Sigmoid colon (tissue), 4 donors: ENCODE measurements at regions not wholly inside any gene's neighbourhood (a gene's known extent, or its start where the extent isn't known, plus 50 kb on each side); places are given as distances from the start of the nearest gene placed in this dataset.

Source experiments
- EP300 ChIP-seq, 4 donors: sonication (generic); formaldehyde crosslinking; IDR thresholded peaks; one replicate each; pipeline ENCODE4 v1.6.1; 2017; ENCODE audit warnings: antibody characterized with exemption in 4 of 4
- POLR2A ChIP-seq, 2 donors: fragments of 450-650 bp; IDR thresholded peaks; one replicate each; pipeline ENCODE4 v1.6.1; 2016; ENCODE audit warnings: antibody characterized with exemption in 2 of 2, mild to moderate bottlenecking in 2 of 2, moderate library complexity in 2 of 2
- POLR2AphosphoS5 ChIP-seq, 4 donors: sonication (generic); formaldehyde crosslinking; IDR thresholded peaks; one replicate each; pipeline ENCODE4 v1.6.1; 2017; ENCODE audit warnings: antibody characterized with exemption in 4 of 4
- TF ChIP-seq, protein P1 (sequence below), 4 experiments: fragments of 450-650 bp in 3 of 4; fragments of 200-600 bp in 1 of 4; IDR thresholded peaks; one replicate each; pipeline ENCODE4 v1.5.1; 2016 to 2019; ENCODE audit warnings: antibody characterized with exemption in 4 of 4, mild to moderate bottlenecking in 3 of 4, moderate library complexity in 2 of 4

DNA sequence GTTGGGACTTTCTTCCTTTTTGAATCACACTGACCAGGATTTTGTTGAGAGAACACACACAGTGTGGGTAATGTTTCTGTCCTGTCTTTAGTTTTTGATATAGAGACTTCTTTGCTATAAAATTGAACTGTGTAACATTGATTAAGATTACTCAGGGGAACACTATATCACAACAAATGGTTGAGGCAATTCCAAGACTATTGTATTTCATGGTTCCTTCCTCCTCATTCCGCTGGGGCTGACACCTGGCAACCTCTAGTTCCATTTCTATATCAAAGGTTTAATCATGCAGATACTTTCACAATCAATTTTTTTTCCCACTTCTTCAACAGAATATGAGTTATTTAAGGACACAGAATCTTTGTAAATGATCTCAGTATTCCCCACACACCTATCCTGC is 182.2 kb downstream of the TAF11L14 start:
- no peak for TF ChIP-seq POLR2A (IDR thresholded peaks at IDR 0.05)
- TF ChIP-seq, protein P1, sequence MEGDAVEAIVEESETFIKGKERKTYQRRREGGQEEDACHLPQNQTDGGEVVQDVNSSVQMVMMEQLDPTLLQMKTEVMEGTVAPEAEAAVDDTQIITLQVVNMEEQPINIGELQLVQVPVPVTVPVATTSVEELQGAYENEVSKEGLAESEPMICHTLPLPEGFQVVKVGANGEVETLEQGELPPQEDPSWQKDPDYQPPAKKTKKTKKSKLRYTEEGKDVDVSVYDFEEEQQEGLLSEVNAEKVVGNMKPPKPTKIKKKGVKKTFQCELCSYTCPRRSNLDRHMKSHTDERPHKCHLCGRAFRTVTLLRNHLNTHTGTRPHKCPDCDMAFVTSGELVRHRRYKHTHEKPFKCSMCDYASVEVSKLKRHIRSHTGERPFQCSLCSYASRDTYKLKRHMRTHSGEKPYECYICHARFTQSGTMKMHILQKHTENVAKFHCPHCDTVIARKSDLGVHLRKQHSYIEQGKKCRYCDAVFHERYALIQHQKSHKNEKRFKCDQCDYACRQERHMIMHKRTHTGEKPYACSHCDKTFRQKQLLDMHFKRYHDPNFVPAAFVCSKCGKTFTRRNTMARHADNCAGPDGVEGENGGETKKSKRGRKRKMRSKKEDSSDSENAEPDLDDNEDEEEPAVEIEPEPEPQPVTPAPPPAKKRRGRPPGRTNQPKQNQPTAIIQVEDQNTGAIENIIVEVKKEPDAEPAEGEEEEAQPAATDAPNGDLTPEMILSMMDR (IDR thresholded peaks at IDR 0.05): no peak
- TF ChIP-seq POLR2AphosphoS5 (IDR thresholded peaks at IDR 0.05): no peak
- no peak for TF ChIP-seq EP300 (IDR thresholded peaks at IDR 0.05)
